SW480 (cell line): ENCODE measurements at regions not wholly inside any gene's neighbourhood (a gene's known extent, or its start where the extent isn't known, plus 50 kb on each side); places are given as distances from the start of the nearest gene placed in this dataset.
"Not testable (repeated sequence)": the region's sequence is repeated elsewhere in the genome, so short reads cannot be mapped to it uniquely, and the experiment has no call there.

Experiments
- DNase-seq: peaks from one replicate; pipeline ENCODE4 v3.0.0-alpha.2; 2016; ENCODE audit warnings: low spot score

DNA sequence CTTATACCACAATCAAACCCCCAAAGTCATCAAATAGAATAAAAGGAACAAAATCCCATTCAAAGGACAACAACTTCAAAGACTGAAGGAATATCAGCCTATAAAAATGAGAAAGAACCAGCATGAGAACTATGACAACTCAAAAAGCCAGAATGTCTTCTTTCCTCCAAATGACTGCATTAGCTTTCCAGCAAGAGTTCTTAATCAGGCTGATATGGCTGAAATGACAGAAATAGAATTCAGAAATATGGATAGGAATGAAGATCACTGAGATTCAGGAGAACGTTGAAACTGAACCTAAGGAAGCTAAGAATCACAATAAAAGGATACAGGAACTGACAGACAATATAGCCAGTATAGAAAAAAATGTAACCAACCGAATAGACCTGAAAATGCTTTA, 109.5 kb downstream of the SINHCAF start:
- DNase-seq, result no peak

DNA sequence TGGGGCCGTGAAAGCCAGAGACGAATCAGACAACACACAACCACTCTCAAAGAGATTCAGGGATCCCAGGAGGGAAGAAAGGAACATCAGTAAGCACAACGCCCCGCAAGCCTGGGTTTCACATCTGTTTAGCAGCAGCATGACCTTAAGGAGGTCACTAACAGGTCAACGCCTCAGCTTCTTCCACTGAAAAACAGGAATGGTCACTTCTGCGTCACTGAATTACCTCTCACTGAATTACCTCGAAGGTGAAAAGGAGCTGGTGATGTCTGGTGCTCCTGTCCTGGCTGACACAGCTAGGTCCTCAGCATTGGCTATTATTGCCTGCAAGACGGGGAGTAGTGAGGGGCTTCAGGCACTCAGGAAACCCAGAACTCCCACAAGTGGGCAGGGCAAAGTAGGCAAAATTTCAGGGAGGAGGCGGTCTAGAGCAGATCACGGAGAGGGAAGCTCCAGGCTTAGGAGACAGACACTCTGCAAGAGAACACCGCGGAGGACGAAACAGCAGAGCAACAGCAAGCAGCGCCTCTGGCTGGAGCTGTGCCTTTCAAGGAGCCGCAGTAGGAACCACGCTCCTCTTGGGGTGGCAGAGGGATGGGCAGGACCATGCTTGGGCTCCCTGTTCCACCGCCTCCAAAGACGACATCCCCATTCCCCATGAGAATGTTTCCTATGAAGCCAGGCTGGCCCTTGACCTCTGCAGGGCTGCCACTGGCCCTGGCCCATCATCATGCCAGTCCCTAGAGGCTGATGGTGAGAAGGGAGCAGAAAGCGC, 108.4 kb downstream of the SINHCAF start:
- no peak for DNase-seq

DNA sequence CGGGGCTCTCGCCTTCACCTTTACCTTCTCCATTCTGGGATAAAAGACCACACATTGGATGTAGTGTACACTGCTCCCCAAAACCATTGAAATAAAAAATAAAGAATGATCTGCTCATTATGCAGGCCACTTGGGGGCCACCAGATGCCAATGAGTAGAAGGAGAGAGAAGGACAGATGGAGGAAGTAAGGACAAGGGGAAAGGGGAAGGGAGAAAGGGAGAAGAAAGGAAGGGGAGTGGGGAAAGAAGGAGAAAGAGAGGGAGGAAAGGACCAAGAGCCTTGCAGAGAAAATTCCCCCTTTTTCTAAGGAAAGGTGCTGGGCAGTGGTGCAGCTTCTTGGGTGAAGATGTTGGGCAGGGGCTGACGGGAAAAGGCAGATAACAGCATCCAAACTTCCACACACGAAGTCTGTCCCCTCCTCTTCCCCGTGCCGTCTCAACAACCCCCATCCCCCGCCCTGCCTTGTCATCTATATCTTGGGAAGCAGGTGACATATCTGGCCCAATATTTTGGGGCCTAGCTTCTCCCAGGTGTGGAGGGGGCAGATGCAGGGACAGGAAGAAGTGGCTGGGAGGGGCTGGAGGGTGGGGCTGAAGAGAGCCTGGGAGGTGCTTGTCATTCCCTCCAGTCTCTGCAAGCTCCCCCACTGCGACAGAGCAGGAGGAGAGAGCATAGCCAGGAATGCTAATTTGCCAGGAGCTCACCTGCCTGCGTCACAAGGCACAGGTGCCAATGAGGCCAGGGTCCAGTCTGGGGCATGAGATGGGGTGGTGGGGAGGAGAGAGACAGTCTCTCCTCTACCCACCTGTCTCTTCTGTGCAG, 107.5 kb downstream of the SINHCAF start:
- no peak for DNase-seq

DNA sequence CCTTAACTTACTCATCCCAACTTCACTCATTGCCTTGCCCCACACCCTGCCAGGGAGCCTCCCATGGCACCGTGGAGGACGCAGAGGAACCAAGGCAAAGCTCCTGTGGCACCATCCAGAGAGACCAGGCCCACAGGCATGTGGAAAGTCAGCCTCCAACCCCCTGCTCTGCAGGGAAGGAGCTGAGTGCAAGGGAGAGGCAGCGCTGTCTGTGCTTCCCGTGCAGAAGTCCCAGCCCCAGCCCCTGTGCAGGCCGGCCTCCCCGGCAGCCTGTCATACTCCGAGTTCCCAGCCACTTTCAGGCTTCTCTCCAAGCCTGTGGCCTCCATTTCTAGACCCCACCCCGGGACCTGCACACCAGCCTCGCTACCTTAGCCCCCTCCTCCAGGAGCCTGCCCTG, 106.4 kb downstream of the SINHCAF start:
- DNase-seq, result no peak

DNA sequence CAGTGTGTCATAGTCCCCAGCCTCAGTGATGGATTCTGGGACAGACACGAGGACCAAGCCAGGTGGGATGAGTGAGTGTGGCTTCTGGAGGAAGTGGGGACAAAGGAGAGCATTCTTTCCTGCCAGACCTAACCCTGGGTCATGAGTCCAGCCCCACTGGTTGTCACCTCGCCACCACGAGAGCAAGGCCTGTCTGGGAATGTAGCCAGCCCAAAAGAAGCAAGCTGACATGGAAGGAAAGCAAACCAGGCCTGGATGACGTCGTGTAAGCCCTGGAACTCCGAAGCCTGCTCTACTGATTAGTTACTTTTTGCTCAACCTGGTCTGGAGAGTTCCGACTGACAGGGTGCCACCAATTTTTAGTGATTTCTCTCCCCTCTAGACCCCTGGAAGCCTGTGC, 105.9 kb downstream of the SINHCAF start:
- DNase-seq, result no peak

DNA sequence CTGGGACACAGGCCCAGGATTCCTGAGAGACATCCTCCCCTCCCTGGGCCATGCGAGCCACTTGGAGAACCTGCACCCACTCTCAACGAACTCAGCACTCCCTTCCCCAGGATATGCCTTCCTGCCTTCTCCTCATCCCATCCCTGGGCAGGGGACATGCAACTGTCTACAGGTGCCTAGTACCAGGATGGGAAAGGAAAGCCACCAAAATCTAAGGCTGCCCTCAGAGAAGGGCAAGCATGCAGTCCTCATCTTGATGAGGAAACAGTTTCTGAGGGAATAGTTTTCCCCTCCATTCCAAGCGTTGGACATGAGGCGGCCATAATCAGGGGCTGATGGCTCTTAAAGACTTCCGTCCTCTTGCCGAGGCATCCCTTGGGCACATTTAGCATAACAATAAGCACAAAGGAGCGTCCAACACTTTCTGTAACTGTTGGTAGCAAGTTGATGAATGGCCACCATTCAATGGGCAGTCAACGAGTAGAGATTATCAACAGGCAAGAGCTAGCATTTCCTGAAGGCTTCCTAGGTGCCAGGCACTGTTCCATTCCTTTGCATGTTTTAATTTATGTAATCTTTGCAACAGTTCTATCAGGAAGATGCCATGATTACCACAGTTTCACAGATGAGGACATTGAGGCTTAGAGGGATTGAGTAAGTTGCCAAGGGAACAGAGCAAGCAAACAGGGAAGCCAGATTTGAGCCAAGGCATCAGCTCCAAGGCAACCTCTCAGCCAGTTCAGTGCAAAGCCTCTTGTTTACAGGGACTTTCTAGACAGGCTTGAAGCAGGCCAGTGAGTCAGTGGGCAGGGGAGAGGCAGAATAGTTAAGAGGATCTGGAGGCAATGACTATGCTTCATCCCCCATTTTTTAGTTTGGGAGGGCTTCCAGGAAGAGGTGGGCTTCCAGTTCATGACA, 105.1 kb downstream of the SINHCAF start:
- no peak for DNase-seq

DNA sequence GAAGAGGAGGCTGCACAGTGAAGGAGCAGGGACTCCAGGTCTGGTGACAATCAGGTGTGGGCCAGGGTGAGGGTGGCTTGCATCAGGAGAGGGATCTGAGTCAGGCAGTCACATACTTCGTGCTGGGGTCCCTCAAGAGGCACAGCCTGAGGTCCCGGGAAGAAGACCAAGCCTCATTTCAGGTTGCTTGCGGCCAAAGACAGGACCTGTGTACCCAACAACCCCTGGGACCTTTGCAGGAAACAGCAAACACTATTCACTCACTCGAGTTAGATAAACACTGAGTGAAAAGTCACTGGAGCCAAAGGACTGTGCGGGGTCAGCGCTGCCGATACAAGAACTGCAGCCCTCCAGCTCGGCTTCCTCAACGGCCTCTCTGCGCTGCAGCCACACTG, 104.4 kb downstream of the SINHCAF start:
- DNase-seq, result no peak

DNA sequence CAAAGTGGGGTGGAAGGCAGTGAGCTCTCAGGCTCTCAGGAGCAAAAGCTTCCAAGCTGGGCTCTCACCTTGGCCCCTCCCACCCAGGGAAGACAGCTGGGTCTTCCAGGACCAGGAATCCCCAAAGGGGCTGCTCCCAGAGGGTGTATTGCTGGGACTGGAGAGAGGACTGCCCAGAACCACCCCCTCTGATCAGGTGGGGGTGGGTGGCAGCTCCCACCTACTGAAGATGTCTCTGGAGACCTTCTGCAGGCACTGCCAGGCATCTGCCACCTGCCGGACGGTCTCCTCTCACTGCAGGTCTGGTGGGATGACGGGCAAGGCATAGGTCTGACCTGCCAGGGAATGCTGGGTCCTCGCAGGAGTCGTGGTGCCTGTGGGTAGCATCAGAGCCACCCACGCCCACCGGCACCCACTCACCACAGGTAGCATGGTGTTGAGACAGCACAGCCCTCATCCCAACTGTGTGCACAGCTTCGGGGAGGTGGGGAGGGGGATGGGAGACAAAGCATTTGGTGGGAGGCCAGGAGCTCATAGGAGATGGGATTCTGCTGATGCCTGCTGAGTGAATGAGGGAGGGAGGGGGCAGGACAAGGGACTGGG, 103.2 kb downstream of the SINHCAF start:
- no peak for DNase-seq

DNA sequence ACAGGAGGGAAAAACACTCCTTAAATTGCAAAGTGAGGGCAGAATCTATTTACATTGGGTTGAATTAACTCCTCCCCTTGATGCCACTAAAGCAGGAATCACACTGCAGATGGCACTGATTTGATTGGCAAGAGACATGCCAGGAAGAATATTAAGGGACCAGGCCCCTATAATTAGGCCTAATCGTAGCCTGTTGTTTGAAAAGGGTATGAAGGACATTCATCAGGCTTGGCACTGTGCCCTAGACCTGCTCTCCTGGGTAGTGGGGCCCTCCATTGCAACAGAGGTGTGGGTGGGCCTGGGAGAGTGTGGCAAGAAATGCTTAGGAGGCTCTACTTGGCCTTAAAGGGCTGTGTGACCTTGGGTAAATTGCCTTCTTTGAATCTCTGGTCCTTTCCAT, 102.3 kb downstream of the SINHCAF start:
- not testable (repeated sequence) for DNase-seq

DNA sequence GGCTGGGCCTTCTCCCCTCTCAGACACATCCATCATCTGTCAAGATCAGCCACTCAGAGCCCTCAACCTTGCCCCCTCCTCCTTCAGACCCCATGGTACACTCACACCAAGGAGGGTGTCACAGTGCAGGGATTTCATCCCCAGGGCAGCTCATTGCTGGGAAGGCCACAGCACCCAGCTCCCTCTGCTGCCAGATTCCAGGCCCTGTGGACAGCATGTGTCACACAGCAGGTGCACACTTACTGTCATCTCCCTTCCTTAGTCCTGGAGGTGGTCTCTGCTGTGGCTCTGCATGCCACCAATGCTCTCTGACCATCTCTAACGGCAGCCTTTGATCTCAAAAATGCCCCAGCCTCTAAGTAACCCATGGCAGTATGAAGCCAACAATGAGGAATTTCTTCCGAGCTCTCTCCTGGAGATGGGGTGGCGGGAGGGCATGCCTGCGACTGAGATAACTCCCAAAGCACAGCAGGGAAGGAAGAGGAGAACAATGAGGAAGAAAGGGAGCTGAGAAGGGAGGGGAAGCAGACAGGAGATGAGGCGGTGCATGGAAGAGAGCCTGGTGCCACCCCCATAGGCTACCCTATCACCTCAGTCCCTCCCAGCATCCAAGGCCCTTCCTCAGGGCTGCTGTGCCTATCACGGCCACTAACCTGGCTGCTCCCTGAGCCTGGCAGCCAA, 101.0 kb downstream of the SINHCAF start:
- DNase-seq, result no peak

DNA sequence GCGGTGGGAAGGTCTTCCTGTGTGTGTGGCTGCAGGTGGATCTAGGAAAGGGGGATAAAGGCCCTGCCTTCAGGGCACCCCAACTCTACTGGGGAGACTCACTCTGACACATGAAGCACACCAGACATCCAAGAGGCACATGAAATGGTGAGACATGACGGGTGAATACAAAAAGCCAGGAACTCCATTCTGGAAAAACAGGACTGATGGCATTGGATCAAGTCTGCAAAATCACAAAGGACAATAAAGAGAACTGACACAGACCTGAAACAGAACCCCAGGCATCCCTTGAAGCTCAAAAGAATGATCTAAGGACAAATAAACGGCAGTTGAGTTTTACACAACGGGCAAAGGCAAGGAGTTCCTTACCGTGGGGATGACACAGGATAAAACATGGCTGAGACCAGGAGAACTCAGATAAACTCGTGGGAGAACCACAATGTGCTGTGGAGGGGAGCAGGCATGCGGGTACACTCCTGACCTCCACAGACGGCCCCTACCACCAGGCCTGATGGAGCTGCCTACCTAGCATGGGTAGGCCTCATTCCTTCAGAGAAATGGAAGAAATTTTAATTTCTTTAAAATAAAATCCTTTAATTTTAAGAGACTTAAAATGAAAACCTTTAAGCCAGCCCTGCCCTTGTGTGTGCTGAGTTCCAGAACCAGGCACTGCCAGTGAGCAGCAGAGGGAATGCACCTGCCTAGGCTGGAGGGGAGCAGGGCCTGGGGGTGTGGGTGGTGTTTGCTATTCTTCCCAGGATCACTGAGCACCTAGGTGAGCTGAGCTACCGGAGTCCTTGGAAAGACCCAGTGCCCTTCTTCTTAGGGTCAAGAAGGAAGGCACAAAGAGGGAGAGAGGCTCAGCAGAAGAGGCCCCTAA, 100.1 kb downstream of the SINHCAF start:
- DNase-seq, result no peak

DNA sequence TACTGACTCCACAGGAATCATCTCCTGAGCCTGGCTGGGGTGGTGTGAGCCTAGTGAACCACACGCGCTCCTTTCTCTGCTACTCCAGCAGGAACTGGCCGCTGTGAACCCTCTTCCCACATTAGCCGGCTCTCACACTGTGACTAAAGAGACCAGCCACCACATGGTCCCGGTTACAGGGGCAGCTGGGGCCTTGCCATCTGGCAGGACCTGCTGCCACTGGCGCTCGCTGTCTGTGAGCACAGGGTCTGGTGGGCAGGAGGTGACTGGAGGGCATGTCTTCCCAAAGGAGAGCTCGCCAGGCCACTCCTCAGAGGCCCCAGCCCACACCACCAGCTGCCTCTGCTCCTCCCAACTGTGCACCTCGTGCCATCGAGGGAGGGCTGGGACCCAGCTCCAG, 99.3 kb downstream of the SINHCAF start:
- no peak for DNase-seq

DNA sequence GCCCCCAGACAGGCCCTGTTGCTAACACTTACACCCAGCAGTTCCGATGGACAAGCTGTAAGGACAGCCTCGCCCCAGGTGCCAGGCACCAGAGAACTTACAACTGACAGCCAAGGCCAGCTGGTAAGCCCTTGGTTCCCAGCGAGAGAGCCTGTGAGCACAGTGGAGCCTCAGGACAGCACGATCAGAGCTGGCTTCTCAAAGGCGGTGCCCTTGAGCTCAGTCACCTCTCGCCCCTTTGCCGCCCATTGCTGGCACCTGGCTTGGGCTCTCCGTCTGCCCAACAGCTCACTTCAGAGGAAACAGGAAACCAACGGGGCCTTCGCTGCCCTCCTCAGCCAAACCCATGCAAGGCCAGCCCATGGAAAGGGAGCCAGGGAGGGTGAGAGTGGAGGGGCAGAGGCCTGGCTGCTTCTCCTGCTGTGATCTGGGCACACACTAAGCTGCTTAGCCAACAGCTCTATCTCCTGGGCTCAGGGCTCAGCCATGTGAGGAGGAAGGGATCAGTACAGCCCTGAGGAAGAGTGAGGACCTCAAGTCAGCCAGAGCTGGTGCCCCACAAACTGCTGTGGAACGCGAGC, 98.5 kb downstream of the SINHCAF start:
- no peak for DNase-seq

DNA sequence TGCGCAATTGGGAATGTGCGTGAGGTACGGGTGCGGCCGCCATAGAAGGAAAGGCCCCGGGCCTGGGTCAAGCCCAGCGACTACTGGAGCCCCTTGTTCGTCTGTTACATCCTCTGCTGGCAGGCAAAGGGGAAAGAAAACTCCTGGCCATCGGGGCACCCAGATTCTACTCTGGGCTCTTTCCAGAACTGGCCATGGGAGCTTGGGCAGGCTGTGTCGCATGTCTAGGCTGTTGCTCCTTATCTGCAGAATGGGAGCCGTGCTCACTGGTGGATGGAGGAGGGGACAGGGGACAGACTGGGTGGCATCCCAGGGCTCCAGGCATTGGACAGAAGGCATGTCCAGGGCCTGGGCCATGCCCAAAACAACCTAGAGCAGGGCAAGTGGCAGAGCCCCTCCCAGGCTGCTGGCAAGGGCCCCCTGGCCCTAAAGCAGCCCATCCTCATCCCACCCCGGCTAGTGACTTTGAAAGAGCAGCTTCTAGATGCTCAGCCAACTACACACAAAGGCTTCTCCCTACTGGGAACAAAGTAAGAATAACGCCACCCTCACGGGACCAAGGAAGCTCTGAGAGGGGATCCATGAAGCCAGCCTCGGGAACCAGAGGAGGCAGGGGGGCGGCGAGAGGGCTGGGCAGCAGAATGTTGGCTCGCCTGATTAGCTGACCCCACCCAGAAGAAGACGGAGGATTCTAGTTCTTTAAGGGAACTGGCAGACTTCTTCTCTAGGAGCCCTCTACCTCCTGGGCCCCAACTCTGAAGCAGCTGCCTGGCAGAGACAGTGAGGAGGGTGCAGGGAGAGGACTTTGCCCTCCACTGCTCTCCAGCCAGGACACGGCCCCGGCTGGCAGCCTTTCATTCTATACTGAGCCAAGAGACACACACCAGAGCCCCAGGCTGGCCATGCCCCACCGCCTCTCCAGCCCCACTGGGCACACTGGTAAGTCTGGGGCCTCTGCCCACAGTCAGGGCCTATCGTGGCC, 96.8 kb downstream of the SINHCAF start:
- DNase-seq, result peak; percentile 50

DNA sequence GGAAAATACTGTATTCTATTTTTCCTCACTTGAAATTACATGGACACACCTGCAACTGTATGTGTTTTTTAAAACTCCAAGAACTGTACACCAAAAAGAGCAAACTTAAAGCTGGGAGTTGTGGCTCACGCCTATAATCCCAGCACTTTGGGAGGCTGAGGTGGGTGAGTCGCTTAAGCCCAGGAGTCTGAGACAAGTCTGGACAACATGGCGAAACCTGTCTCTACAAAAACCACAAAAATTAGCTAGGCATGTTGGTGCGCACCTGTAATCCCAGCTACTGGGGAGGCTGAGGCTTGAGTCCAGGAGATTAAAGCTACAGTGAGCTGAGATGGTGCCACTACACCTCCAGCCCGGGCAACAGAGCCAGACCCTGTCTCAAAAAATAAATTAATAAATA, 95.9 kb downstream of the SINHCAF start:
- DNase-seq, result no peak
